ENCODE measurements at regions not wholly inside any gene's neighbourhood (a gene's known extent, or its start where the extent isn't known, plus 50 kb on each side); places are given as distances from the start of the nearest gene placed in this dataset.
"Not testable (repeated sequence)": the region's sequence is repeated elsewhere in the genome, so short reads cannot be mapped to it uniquely, and the experiment has no call there.

DNA sequence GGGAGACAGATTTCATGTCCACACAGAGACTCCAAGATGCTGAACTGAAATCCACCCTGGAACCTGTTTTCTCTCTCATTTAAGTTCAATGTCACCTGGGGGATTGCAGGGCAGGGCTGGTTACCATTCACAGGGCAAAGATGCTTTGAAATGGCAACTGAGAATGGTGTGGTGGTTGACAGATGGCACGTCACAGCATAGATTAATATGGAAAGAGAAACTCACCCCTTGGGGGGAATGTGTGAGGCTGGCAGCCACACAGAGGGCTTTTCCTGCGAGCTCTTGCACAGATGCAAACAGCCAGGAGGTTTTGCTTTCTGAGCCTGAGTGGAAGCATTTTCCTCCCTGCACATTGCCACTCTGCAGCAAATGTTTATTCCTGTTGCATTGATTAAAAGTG, 167.3 kb upstream of the OSBPL11 start:
- not testable (repeated sequence) for H3K4me3 Mint-ChIP-seq; H3K9me3 Mint-ChIP-seq; H3K4me1 Mint-ChIP-seq (ENCODE audit: low read depth); H3K36me3 Mint-ChIP-seq (ENCODE audit: low read depth); H3K27ac Mint-ChIP-seq
- H3K27me3 Mint-ChIP-seq: peaks cover 30% of the 10 kb centered on the region

DNA sequence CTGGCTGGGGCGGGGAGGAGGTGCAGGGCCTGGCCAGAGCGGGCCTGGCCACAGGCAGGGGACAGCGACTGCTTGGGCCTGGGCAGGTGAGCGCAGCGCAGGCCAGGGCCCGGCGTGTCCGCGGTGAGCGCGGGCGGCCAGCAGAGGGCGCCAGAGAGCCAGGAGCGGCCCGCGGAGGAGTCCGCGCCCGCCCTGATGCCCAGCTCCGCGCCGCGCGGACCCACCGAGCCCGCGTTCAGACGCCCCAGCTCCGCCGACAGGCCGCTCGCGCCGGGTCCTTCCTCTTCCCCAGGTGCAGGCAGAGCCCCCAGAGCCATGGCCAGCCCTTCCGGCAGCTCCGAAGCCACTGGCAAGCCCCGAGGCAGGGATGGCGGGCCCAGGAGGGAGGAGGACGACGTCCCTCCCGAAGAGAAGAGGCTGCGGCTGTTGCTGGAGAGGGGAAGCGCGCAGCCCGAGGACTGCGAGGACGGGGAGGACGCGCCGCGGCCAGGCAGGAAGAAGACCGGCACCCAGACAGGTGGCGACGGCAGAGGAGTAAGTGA, 171.1 kb upstream of the OSBPL11 start:
- H3K27me3 Mint-ChIP-seq: peaks cover 31% of the 10 kb centered on the region
- not testable (repeated sequence) for H3K4me1 Mint-ChIP-seq (ENCODE audit: low read depth); H3K9me3 Mint-ChIP-seq; H3K36me3 Mint-ChIP-seq (ENCODE audit: low read depth); H3K27ac Mint-ChIP-seq
- H3K4me3 Mint-ChIP-seq: peak overlapping the region; percentile 45

DNA sequence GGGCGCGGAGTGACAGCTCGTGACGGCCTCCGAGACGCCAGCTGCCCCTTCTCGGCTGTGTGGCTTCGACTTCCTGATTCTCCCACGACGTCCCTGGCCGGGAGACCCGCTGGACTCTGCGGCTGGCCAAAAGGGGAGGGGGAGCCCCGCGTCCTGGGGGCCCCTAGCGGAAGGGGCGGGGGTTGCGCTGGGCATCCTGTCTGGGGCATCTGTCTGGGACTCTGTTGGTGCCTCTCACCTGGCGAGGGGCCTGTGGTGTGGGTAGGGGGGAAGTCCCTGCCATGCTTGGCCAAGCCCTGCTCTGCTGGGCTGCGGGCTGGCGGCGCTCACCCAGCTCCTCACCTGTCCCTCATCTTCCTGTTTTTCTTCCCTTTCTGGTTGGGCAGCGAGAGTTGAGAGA, 171.6 kb upstream of the OSBPL11 start:
- H3K36me3 Mint-ChIP-seq (ENCODE audit: low read depth); H3K27ac Mint-ChIP-seq; H3K4me1 Mint-ChIP-seq (ENCODE audit: low read depth); H3K9me3 Mint-ChIP-seq: not testable (repeated sequence)
- Mint-ChIP-seq H3K27me3 (peaks cover 29% of the 10 kb centered on the region), H3K4me3 (peak overlapping the region; percentile 67)

DNA sequence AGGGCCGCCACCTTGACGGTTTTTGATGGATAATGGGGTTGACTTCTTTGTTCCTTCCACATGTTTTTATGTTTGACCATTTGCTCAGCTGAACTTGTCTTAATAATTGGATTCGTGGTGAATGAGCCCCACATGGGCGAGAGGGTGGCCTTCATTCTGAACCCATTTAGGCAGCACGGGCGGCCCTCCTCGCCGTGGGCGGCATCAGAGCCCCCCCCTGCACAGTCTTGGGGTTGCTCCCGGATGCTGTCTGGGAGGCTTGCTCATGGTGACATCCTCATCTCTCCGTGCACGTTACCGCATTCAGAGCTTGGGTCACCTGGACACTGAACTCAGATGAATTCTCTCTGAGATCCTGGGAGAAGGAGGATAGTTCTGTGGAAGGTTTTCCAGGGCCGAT, 172.3 kb upstream of the OSBPL11 start:
- H3K27ac Mint-ChIP-seq: no peak overlapping the region
- no peaks in the 10 kb centered on the region for H3K9me3 Mint-ChIP-seq
- peaks cover 8% of the 10 kb centered on the region for H3K4me1 Mint-ChIP-seq (ENCODE audit: low read depth)
- H3K27me3 Mint-ChIP-seq: peaks cover 22% of the 10 kb centered on the region
- H3K36me3 Mint-ChIP-seq (ENCODE audit: low read depth): no peaks in the 10 kb centered on the region
- peak overlapping the region; percentile 67 for H3K4me3 Mint-ChIP-seq

DNA sequence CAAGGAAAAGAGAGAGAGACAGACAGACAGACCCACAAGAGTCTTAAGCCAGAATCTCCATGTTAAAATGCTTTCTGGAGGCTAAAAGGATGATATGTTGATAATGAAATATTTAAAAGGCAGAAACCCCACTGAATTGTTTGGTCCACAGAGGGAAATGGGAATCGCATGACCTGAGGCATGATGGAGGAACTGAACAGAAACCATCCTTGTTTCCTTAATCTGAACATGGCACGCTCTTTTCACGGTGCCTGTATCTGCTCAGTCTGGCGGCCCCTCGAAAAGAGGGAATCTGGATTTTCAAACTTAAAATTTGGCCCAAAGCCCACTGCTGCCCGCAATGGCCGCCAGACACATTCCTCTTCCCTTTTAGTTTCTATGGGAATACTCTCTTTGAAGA, 173.5 kb upstream of the OSBPL11 start:
- H3K4me3 Mint-ChIP-seq; H3K9me3 Mint-ChIP-seq; H3K27ac Mint-ChIP-seq; H3K36me3 Mint-ChIP-seq (ENCODE audit: low read depth); H3K4me1 Mint-ChIP-seq (ENCODE audit: low read depth): not testable (repeated sequence)
- peaks cover 21% of the 10 kb centered on the region for H3K27me3 Mint-ChIP-seq

DNA sequence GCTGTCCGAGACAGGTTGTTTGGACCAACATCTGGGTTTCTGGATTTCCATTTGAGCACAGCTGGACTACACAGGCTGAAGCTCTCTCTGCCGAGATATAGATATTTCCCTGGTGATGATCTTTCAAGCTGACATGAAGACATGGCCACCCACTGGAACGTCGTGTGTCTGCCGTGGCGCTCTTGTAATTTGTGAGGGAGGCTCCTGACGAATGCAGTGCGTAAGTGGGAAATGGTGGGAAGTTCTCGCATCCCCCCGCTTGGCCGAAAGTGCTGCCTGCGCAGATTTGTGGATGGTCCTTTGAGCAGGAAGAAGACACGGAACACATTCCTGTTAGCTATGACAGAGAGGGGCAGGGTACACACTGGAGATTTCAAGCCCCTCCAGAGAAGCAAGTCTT, 176.2 kb upstream of the OSBPL11 start:
- not testable (repeated sequence) for H3K4me1 Mint-ChIP-seq (ENCODE audit: low read depth); H3K27me3 Mint-ChIP-seq; H3K36me3 Mint-ChIP-seq (ENCODE audit: low read depth)

DNA sequence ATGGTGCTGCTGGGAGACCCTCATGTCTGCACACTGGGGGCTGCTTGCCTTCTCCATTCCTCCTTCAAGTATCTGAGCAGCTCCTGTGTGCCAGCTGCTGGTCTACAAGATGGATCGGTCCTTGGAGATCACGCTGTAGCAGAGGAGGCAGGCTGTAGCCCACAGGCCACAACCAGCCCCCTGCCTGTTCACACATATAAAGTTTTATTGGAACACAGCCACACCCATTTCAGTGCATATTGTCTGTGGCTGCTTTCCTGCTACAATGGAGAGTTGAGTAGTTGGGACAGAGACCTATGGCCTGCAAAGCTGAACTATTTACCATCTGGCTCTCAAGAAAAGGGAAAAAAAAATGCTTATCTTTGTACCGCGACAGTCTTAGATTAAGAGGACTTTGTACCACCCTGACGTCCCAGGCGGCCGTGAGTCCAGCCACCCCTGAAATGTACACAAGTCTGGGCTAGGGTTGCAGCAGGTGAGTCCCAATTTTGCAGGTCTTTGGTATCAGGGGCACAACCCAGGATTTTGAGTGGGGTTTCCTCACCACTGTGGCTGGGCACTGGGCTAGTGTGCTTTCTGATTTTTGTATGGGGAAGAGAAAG, 179.2 kb upstream of the OSBPL11 start:
- H3K27ac Mint-ChIP-seq; H3K4me1 Mint-ChIP-seq (ENCODE audit: low read depth); H3K36me3 Mint-ChIP-seq (ENCODE audit: low read depth); H3K9me3 Mint-ChIP-seq; H3K27me3 Mint-ChIP-seq; H3K4me3 Mint-ChIP-seq: not testable (repeated sequence)

More for the DNA sequence above, 176.2 kb upstream of the OSBPL11 start:
- H3K4me3 Mint-ChIP-seq, H3K27ac Mint-ChIP-seq, H3K9me3 Mint-ChIP-seq: not testable (repeated sequence)

DNA sequence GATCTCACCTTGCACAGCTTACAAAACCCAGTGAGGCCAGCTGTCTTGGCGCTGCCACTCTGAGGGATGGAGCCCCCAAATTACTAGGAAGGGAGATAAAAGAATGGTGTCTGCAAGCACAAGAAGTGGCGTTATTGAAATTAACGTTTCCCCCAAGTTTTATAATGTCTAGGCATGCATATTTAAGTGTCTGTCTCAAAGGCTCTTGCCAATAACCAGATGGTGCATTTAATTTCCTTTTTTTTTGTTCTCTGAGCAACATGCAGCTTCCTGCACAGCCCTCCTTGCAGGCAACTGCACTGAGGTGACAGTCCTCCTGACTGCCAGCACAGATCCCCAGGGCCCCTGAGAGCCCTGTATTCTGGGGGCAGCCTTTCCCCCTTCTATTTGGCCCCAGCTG, 179.8 kb upstream of the OSBPL11 start:
- H3K9me3 Mint-ChIP-seq; H3K27ac Mint-ChIP-seq; H3K36me3 Mint-ChIP-seq (ENCODE audit: low read depth); H3K4me1 Mint-ChIP-seq (ENCODE audit: low read depth); H3K27me3 Mint-ChIP-seq; H3K4me3 Mint-ChIP-seq: not testable (repeated sequence)

DNA sequence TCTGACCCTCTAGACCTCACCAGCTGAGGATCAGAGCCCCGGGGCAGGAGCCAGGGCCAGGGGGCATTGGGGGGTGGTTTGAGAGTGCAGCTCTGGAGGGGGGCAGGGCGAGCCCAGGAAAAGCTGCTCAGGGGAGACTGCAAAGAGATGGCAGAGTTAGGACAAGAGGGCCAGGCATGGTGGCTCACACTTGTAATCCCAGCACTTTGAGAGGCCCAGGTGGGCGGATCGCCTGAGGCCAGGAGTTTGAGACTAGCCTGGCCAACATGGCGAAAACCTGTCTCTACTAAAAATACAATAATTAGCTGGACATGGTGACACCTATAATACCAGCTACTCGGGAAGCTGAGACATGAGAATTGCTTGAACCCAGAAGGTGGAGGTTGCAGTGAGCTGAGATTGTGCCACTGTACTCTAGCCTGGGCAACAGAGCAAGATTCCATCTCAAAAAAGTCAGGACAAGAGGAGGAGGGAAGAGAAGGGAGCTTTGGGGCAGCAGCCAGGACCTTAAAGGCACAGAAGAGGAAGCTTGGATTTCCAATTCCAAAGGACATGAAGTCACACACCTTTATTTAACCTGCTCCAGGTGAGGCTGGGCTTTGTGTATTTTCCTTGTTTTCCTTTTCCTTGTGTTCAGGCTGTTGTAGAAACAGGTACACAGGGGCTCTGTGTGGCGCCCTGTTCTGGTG, 180.5 kb upstream of the OSBPL11 start:
- H3K4me3 Mint-ChIP-seq; H3K4me1 Mint-ChIP-seq (ENCODE audit: low read depth); H3K36me3 Mint-ChIP-seq (ENCODE audit: low read depth); H3K27me3 Mint-ChIP-seq; H3K27ac Mint-ChIP-seq; H3K9me3 Mint-ChIP-seq: not testable (repeated sequence)

DNA sequence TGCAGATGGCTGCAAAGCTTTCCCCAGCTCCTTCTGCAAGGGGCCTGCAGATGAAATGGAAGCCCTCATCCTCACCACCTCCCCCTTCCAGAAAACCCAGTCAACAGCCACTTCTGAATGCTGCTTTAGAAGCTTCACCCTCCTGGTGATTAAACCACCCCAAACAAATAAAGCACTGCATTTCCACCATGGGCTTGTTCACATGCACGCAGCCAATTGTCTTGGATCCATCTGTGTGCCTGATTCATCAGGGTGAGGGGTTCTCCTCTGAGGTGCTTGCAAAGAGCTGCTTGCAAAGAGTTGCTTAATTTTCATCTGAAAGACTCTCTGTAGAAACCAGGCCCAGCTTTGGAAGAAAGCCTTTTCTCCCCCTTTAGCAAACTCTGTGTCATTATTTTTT, 184.0 kb upstream of the OSBPL11 start:
- H3K4me3 Mint-ChIP-seq; H3K9me3 Mint-ChIP-seq; H3K4me1 Mint-ChIP-seq (ENCODE audit: low read depth); H3K27me3 Mint-ChIP-seq; H3K27ac Mint-ChIP-seq; H3K36me3 Mint-ChIP-seq (ENCODE audit: low read depth): not testable (repeated sequence)

DNA sequence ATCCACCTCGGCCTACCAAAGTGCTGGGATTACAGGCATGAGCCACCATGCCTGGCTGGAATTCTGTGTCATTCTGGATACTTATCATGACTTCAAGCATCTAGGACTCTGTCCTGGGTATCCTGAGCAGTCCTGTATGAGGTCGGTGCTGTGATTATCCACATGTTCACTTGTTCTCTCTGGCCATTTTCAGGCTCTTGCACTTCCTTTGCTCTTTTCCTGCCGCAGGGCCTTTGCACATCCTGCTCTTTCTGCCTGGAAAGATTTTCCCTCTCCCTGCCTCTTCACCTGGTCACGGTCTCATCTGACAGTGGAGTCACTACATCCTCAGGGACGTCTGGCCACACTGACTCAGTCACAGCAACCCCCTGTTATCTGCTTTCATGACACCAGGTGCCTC, 184.6 kb upstream of the OSBPL11 start:
- H3K4me3 Mint-ChIP-seq; H3K27me3 Mint-ChIP-seq; H3K9me3 Mint-ChIP-seq; H3K36me3 Mint-ChIP-seq (ENCODE audit: low read depth); H3K4me1 Mint-ChIP-seq (ENCODE audit: low read depth): not testable (repeated sequence)
- peak overlapping the region; percentile 40 for H3K27ac Mint-ChIP-seq

DNA sequence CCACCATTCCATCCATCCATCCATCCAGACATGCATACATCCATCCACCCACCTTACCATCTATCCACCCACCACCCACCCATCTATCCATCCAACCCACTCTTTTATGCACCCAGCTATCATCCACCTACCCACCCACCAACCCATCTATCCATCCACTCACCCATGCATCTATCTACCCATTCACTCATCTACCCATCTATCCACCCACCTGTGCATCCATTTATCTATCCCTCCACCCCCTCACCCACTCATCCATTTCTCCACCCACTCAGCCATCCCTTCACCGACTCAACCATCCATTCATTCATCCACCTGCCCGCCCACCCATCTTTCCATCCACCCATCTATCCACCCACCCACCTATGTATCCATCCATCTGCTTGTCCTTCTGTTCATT, 186.4 kb upstream of the OSBPL11 start:
- not testable (repeated sequence) for H3K9me3 Mint-ChIP-seq; H3K4me1 Mint-ChIP-seq (ENCODE audit: low read depth); H3K27ac Mint-ChIP-seq; H3K4me3 Mint-ChIP-seq; H3K36me3 Mint-ChIP-seq (ENCODE audit: low read depth); H3K27me3 Mint-ChIP-seq

DNA sequence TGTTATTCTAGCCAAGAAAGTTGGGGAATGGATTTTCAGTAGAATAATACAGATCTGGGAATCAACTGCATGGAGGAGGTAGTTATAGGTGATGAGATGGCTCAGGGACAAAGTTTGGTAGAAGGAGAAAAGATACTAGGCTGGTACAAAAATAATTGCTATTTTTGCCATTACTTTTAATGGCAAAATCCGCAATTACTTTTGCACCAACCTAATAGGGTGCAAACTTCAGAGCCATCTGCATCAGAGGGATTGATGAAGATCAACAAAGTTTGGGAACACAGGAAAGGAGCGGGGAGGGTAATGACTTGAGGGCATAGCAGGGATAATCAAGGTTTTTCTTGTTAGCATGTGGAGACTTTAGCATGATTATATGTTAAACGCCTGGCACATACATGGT, 178.7 kb upstream of the ROPN1B start:
- not testable (repeated sequence) for H3K4me1 Mint-ChIP-seq (ENCODE audit: low read depth); H3K27ac Mint-ChIP-seq; H3K9me3 Mint-ChIP-seq; H3K36me3 Mint-ChIP-seq (ENCODE audit: low read depth); H3K4me3 Mint-ChIP-seq
- peaks cover 20% of the 10 kb centered on the region for H3K27me3 Mint-ChIP-seq

DNA sequence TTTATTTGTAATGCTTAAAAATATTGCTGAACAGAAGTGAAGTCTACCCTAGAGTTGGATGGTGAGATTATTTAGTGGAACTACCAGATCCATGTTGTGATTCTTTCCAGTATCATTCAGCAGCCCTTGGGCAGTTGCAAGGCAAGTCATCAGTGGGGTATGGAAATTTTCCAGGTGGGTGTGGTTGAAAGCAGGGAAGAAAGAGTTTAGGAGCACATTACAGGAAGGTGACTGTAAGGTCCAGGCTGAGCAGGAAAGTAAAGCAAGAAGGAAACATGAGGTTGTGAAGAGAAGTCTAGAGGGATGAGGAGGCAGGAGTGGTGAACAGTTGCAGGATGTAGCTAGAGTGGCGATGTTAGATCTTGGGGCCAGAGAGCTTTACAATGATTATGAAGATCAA, 178.0 kb upstream of the ROPN1B start:
- H3K27me3 Mint-ChIP-seq: peaks cover 20% of the 10 kb centered on the region
- not testable (repeated sequence) for H3K9me3 Mint-ChIP-seq; H3K4me1 Mint-ChIP-seq (ENCODE audit: low read depth); H3K4me3 Mint-ChIP-seq; H3K27ac Mint-ChIP-seq; H3K36me3 Mint-ChIP-seq (ENCODE audit: low read depth)

DNA sequence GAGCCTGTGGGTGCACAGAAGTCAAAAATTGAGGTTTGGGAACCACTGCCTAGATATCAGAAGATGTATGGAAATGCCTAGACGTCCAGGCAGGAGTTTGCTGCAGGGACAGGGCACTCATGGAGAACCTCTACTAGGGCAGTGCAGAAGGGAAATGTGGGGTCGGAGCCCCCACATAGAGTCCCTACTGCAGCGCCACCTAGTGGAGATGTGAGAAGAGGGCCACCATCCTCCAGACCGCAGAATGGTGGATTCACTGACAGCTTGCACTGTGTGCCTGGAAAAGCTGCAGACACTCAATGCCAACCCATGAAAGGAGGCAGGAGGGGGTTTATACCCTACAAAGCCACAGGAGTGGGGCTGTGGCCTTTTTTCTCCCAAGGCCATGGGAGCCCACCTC, 159.0 kb upstream of the ROPN1B start:
- not testable (repeated sequence) for H3K4me1 Mint-ChIP-seq (ENCODE audit: low read depth); H3K4me3 Mint-ChIP-seq; H3K36me3 Mint-ChIP-seq (ENCODE audit: low read depth); H3K27me3 Mint-ChIP-seq; H3K27ac Mint-ChIP-seq
- peaks cover 38% of the 10 kb centered on the region for H3K9me3 Mint-ChIP-seq

DNA sequence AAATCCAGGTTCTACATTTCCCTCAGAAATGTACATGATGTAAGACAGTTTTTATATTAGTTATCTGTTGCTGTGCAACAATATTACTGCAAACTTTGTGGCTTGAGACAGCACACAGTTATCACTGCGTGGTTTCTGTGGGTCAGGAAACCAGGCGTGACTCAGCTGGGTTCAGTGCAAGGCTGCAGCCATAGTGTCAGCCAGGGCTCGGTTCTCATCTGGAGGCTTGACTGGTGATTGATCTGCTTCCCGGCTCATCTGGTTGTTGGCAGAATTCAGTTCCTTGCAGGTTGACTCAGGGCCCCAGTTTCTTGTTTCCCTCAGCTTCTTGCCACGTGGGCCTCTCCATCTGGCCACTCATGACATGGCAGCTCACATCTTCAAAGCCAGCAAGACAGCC, 146.8 kb upstream of the ROPN1B start:
- not testable (repeated sequence) for H3K4me1 Mint-ChIP-seq (ENCODE audit: low read depth); H3K27me3 Mint-ChIP-seq; H3K27ac Mint-ChIP-seq; H3K36me3 Mint-ChIP-seq (ENCODE audit: low read depth); H3K4me3 Mint-ChIP-seq; H3K9me3 Mint-ChIP-seq
